ENCODE measurements at regions not wholly inside any gene's neighbourhood (a gene's known extent, or its start where the extent isn't known, plus 50 kb on each side); places are given as distances from the start of the nearest gene placed in this dataset.

- ChIA-PET POLR2A (no interaction called here), CTCF (no interaction called here)
- DNase-seq (ENCODE audit: low read depth, low spot score), result no peak
- Histone ChIP-seq H3K4me1 (ENCODE audit: control insufficient read depth, insufficient read depth, low read length) (no peaks in the 10 kb centered on the region), H3K36me3 (ENCODE audit: control insufficient read depth, insufficient read depth, low read length) (no peaks in the 10 kb centered on the region), H3K4me3 (ENCODE audit: low read depth in 2 of 2, low read length in 2 of 2) (no peak overlapping the region), H3K27me3 (ENCODE audit: control insufficient read depth, insufficient read depth, low read length) (no peaks in the 10 kb centered on the region), H3K27ac (ENCODE audit: low read length) (no peak overlapping the region), H3K9me3 (ENCODE audit: control insufficient read depth, insufficient read depth, low read depth, low read length) (no peaks in the 10 kb centered on the region; the same call in 1 of the 2 replicates)
- BruUV-seq (replicated peaks), result no TSS peak
- in situ Hi-C loops (cut with HindIII; ENCODE audit: low pct_unique_long_range_greater_than_20kb, low sequenced_read_pairs) (no loop called here), intact Hi-C loops (cut with micrococcal nuclease; ENCODE audit: unreplicated experiment) (no loop called here)
- ATAC-seq, result no peak
- TF ChIP-seq, protein P1, sequence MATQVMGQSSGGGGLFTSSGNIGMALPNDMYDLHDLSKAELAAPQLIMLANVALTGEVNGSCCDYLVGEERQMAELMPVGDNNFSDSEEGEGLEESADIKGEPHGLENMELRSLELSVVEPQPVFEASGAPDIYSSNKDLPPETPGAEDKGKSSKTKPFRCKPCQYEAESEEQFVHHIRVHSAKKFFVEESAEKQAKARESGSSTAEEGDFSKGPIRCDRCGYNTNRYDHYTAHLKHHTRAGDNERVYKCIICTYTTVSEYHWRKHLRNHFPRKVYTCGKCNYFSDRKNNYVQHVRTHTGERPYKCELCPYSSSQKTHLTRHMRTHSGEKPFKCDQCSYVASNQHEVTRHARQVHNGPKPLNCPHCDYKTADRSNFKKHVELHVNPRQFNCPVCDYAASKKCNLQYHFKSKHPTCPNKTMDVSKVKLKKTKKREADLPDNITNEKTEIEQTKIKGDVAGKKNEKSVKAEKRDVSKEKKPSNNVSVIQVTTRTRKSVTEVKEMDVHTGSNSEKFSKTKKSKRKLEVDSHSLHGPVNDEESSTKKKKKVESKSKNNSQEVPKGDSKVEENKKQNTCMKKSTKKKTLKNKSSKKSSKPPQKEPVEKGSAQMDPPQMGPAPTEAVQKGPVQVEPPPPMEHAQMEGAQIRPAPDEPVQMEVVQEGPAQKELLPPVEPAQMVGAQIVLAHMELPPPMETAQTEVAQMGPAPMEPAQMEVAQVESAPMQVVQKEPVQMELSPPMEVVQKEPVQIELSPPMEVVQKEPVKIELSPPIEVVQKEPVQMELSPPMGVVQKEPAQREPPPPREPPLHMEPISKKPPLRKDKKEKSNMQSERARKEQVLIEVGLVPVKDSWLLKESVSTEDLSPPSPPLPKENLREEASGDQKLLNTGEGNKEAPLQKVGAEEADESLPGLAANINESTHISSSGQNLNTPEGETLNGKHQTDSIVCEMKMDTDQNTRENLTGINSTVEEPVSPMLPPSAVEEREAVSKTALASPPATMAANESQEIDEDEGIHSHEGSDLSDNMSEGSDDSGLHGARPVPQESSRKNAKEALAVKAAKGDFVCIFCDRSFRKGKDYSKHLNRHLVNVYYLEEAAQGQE (IDR thresholded peaks at IDR 0.05; ENCODE audit: insufficient read depth in 1 of 2, low read depth in 2 of 2, low read length in 1 of 2), result no peak
- no peak for TF ChIP-seq CTCF (IDR thresholded peaks at IDR 0.05)
These were observed 275.0 kb upstream of the NXPH2 start for GRCh38 chr2:139055202-139055601.

DNA sequence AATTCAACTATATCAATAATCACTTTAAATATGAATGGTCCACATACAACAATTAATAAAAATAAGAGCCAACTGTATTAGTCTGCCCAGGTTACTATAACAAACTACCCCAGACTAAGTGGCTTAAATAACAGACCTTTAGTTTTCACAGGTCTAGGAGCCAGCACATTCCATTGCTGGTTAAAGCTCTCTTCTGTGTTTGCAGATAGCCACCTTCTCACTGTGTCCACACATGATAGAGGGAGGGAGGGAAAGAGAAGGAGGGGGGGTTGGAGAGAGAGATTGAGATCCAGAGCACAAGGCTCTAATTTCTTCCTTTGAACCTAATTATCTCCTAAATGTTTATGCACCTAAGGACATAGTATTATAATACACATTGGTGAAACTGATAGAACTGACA, 267.8 kb upstream of the NXPH2 start:
- ATAC-seq (no peak), DNase-seq (ENCODE audit: low read depth, low spot score) (no peak)
- intact Hi-C loops (cut with micrococcal nuclease; ENCODE audit: unreplicated experiment), result no loop called here
- Histone ChIP-seq H3K9me3 (ENCODE audit: control insufficient read depth, insufficient read depth, low read depth, low read length) (no peaks in the 10 kb centered on the region), H3K27ac (ENCODE audit: low read length) (no peak overlapping the region), H3K4me1 (ENCODE audit: control insufficient read depth, insufficient read depth, low read length) (no peaks in the 10 kb centered on the region), H3K36me3 (ENCODE audit: control insufficient read depth, insufficient read depth, low read length) (no peaks in the 10 kb centered on the region), H3K27me3 (ENCODE audit: control insufficient read depth, insufficient read depth, low read length) (no peaks in the 10 kb centered on the region), H3K4me3 (ENCODE audit: low read depth in 2 of 2, low read length in 2 of 2) (no peak overlapping the region)
- in situ Hi-C loops (cut with HindIII; ENCODE audit: low pct_unique_long_range_greater_than_20kb, low sequenced_read_pairs), result no loop called here
- BruUV-seq (replicated peaks), result no TSS peak
- TF ChIP-seq, protein P1 (IDR thresholded peaks at IDR 0.05; ENCODE audit: insufficient read depth in 1 of 2, low read depth in 2 of 2, low read length in 1 of 2), result no peak
- TF ChIP-seq SIN3A (IDR thresholded peaks at IDR 0.05; ENCODE audit: borderline replicate concordance, insufficient read depth, low read depth, low read length), result no peak
- no peak for TF ChIP-seq POLR2AphosphoS5 (IDR thresholded peaks at IDR 0.05; ENCODE audit: low read depth, low read length)
- no peak for TF ChIP-seq TCF7L2 (IDR thresholded peaks at IDR 0.05; ENCODE audit: low read depth, low read length)
- TF ChIP-seq CTCF (IDR thresholded peaks at IDR 0.05), result no peak
- POLR2A ChIA-PET, result no interaction called here
- CTCF ChIA-PET, result no interaction called here
